GM12878 (cell line): ENCODE measurements at regions not wholly inside any gene's neighbourhood (a gene's known extent, or its start where the extent isn't known, plus 50 kb on each side); places are given as distances from the start of the nearest gene placed in this dataset.
"Not testable (repeated sequence)": the region's sequence is repeated elsewhere in the genome, so short reads cannot be mapped to it uniquely, and the experiment has no call there.

ENCODE experiments used
- ATAC-seq: fragments of 200-7000 bp; cut with Tn5 transposase; 3 replicates; pipeline ENCODE4 v1.9.1; 2020; ENCODE audit warnings: mild to moderate bottlenecking, moderate library complexity
- BruUV-seq: library from RNA; stranded (reverse); fragments of 400-500 nt; replicated peaks from 2 replicates; lab custom pipeline; 2021; lab: Mats Ljungman, UMichigan
- CTCF ChIA-PET: fragments of 300-600 bp; sonication (Branson Sonifier 250); formaldehyde crosslinking; extraction: SDS; loops from one replicate; lab custom pipeline; 2021; ENCODE audit warnings: inconsistent platforms; lab: Yijun Ruan, JAX
- POLR2A ChIA-PET: fragments of 350-600 bp; formaldehyde crosslinking; extraction: SDS; loops from one replicate; lab custom pipeline; 2021; ENCODE audit warnings: inconsistent platforms; lab: Charles Lee
- RAD21 ChIA-PET: fragments of 300-600 bp; sonication (Branson Sonifier 250); formaldehyde crosslinking; loops from one replicate; lab custom pipeline; 2023; ENCODE audit warnings: antibody characterized with exemption; ENCODE audit not compliant: unreplicated experiment; lab: Charles Lee
- SMC1A ChIA-PET: fragments of 300-600 bp; sonication (Branson Sonifier 250); formaldehyde crosslinking; loops from one replicate; lab custom pipeline; 2023; ENCODE audit not compliant: unreplicated experiment, uncharacterized antibody; lab: Charles Lee
- DNase-seq: peaks from one replicate; pipeline ENCODE4 v3.0.0-alpha.2; 2011; ENCODE audit warnings: low read depth, low spot score
- FAIRE-seq: peaks from 3 replicates; lab custom pipeline; 2011; peaks lifted over from hg19 to GRCh38; lab: Jason Lieb, UNC
- H2AFZ ChIP-seq: 2 replicates; pipeline ENCODE4 v1.6.0; 2011; ENCODE audit warnings: low read depth, low read length, control low read depth; ENCODE audit not compliant: control insufficient read depth
- H3K27ac ChIP-seq: 2 replicates; pipeline ENCODE4 v1.5.1; 2011; ENCODE audit warnings: control low read depth; ENCODE audit not compliant: control insufficient read depth, insufficient read depth
- H3K27me3 ChIP-seq, 2 experiments: replicated peaks in 1 of 2; 2 replicates each; pipeline versions ENCODE4 v1.6.0 to v1.6.1; 2011; ENCODE audit warnings: low read length in 1 of 2; ENCODE audit not compliant: control insufficient read depth in 2 of 2, insufficient read depth in 2 of 2
- H3K36me3 ChIP-seq, 2 experiments: 2 replicates each; pipeline ENCODE4 v1.5.1; 2011; ENCODE audit warnings: low read length in 1 of 2; ENCODE audit not compliant: control insufficient read depth in 2 of 2, insufficient read depth in 2 of 2
- H3K4me1 ChIP-seq: 2 replicates; pipeline ENCODE4 v1.6.1; 2011; ENCODE audit warnings: mild to moderate bottlenecking, low read length, moderate library complexity, mixed read lengths; ENCODE audit not compliant: control insufficient read depth, insufficient read depth
- H3K4me2 ChIP-seq: 2 replicates; pipeline ENCODE4 v1.6.0; 2011; ENCODE audit warnings: control low read depth; ENCODE audit not compliant: control insufficient read depth, insufficient read depth
- H3K4me3 ChIP-seq: fragments of 200-600 bp; sonication (generic); 2 replicates; pipeline ENCODE4 v1.5.1; 2016
- H3K79me2 ChIP-seq: 2 replicates; pipeline ENCODE4 v1.6.0; 2011; ENCODE audit warnings: low read length; ENCODE audit not compliant: control insufficient read depth, insufficient read depth
- H3K9ac ChIP-seq: 2 replicates; pipeline ENCODE4 v1.8.0; 2011; ENCODE audit warnings: low read length, control low read depth, mixed read lengths; ENCODE audit not compliant: control insufficient read depth, insufficient read depth
- H3K9me3 ChIP-seq: replicated peaks from 3 replicates; pipeline ENCODE4 v1.5.1; 2011; ENCODE audit warnings: mild to moderate bottlenecking, low read length; ENCODE audit not compliant: control insufficient read depth, insufficient read depth
- H4K20me1 ChIP-seq: 2 replicates; pipeline ENCODE4 v1.6.0; 2011; ENCODE audit not compliant: control insufficient read depth, insufficient read depth
- WGBS: methylation state at CpG from one replicate; pipeline ENCODE4 v1.1.6; 2016; ENCODE audit warnings: low lambda C conversion rate; ENCODE audit not compliant: insufficient replicate concordance, insufficient coverage; ENCODE audit errors: missing lambda C conversion rate; 5-methylcytosine and 5-hydroxymethylcytosine counted together
- in situ Hi-C: fragments of 300-500 bp; cut with MboI; formaldehyde crosslinking; loops from 9 replicates; pipeline ENCODE4 v1.14.3; 2018; ENCODE audit warnings: mixed read lengths
- intact Hi-C: fragments of 100-400 bp; cut with micrococcal nuclease; formaldehyde crosslinking; loops from one replicate; pipeline ENCODE4 v1.14.2; 2022; ENCODE audit not compliant: unreplicated experiment

GRCh38 chr9:67635067-67635466 lies 223.7 kb upstream of the ANKRD20A1 start:
- DNase-seq, intact Hi-C loops, H3K27ac ChIP-seq, H3K9ac ChIP-seq, H3K4me3 ChIP-seq, BruUV-seq, H3K79me2 ChIP-seq, POLR2A ChIA-PET, FAIRE-seq, CTCF ChIA-PET, H2AFZ ChIP-seq, in situ Hi-C loops, H3K9me3 ChIP-seq, H3K36me3 ChIP-seq, H4K20me1 ChIP-seq, ATAC-seq, H3K4me1 ChIP-seq, H3K4me2 ChIP-seq, H3K27me3 ChIP-seq, SMC1A ChIA-PET, RAD21 ChIA-PET: not testable (repeated sequence)
- 74% methylated on average over 2 of the region's 6 CpGs for WGBS

DNA sequence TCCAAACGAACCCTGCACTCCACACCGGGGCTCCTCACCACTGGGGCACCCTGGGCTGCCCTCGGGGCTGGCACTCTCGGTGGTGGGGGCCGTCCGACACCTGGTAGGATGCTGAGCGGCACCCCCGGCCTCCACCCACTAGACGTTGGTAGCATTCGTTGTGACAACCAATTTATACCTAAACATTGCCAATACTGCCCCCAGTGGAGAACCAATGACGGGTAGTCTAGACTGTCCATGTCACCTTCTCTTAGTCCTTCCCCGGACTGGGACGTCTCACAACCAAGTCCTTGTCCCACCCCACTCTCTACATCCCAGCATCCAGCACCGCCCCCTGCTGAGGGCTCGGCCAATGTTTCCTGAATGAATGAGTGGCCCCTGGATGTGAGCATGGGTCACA lies 246.8 kb upstream of the ANKRD20A1 start:
- H3K9ac ChIP-seq, FAIRE-seq, H3K4me1 ChIP-seq, H3K4me2 ChIP-seq, H2AFZ ChIP-seq, DNase-seq, H3K36me3 ChIP-seq, H3K27me3 ChIP-seq, POLR2A ChIA-PET, in situ Hi-C loops, H3K79me2 ChIP-seq, H3K9me3 ChIP-seq, H4K20me1 ChIP-seq, CTCF ChIA-PET, SMC1A ChIA-PET, H3K4me3 ChIP-seq, RAD21 ChIA-PET, H3K27ac ChIP-seq, intact Hi-C loops, BruUV-seq: not testable (repeated sequence)
- WGBS = 44% methylated on average over 14 of the region's 15 CpGs
- peak; percentile 91 for ATAC-seq

DNA sequence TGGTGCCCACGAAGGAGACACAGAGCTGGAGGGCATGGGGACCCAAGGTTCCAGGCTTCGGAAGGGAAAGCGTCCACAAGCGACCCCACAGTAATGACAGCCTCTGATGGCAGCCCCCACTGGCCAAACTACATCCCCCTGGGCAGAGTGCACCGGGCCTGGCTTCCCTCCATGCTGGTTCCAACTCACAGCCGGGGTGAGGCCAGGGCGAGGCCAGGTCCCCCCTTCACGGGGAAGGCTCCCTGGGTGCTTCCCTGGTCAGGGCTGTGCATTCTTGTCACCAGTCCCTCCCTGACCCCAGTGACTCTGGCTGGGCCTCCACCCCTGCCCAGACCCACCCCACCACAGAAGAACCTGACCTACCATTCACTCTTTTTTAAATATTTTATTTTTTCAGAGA lies 248.9 kb upstream of the ANKRD20A1 start:
- H3K27me3 ChIP-seq, CTCF ChIA-PET, intact Hi-C loops, in situ Hi-C loops, H3K79me2 ChIP-seq, H3K36me3 ChIP-seq, SMC1A ChIA-PET, FAIRE-seq, BruUV-seq, H3K4me1 ChIP-seq, ATAC-seq, H3K4me3 ChIP-seq, RAD21 ChIA-PET, H3K4me2 ChIP-seq, H4K20me1 ChIP-seq, H2AFZ ChIP-seq, POLR2A ChIA-PET, H3K9ac ChIP-seq, H3K9me3 ChIP-seq, DNase-seq, H3K27ac ChIP-seq: not testable (repeated sequence)
- 35% methylated on average over 8 of the region's 8 CpGs for WGBS

- H3K4me1 ChIP-seq, SMC1A ChIA-PET, in situ Hi-C loops, H3K27me3 ChIP-seq, H3K4me2 ChIP-seq, RAD21 ChIA-PET, POLR2A ChIA-PET, H3K9me3 ChIP-seq, H3K4me3 ChIP-seq, ATAC-seq, DNase-seq, H3K79me2 ChIP-seq, H3K27ac ChIP-seq, H3K9ac ChIP-seq, H4K20me1 ChIP-seq, H3K36me3 ChIP-seq, H2AFZ ChIP-seq, FAIRE-seq, CTCF ChIA-PET, BruUV-seq, intact Hi-C loops: not testable (repeated sequence)
- WGBS = 26% methylated on average over 2 of the region's 7 CpGs
Measured at GRCh38 chr9:67609435-67609834, 249.3 kb upstream of the ANKRD20A1 start.
